ENCODE measurements at regions not wholly inside any gene's neighbourhood (a gene's known extent, or its start where the extent isn't known, plus 50 kb on each side); places are given as distances from the start of the nearest gene placed in this dataset.

GRCh38 chr4:60042231-60042652 is 1157.9 kb upstream of the ADGRL3 start:
- TF ChIP-seq CTCF (IDR thresholded peaks at IDR 0.05) (no peak), POLR2A (IDR thresholded peaks at IDR 0.05) (no peak)
